ENCODE measurements at regions not wholly inside any gene's neighbourhood (a gene's known extent, or its start where the extent isn't known, plus 50 kb on each side); places are given as distances from the start of the nearest gene placed in this dataset.
"Not testable (repeated sequence)": the region's sequence is repeated elsewhere in the genome, so short reads cannot be mapped to it uniquely, and the experiment has no call there.

- no peak for DNase-seq
Observed at GRCh38 chr2:75870133-75870532, 159.4 kb upstream of the GCFC2 start.

DNA sequence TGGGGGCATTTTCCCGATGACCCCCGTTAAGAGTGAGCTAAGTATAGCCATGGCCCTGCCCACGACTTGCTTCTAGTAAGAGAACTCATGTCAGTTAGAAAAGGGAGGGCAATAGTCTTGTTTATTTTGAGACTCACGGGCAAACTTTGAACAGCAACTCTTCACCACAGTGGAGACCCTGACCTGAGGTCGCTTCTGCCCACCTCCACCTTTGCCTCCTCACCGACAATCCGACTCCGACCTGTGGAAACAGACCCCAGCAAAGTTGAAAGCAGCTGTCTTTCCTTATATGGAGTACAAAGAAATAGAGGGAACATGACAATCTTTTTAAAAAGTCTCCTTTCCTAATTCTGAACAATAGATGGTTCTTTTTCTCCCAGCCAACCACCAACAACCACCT, 155.0 kb upstream of the GCFC2 start:
- DNase-seq, result no peak

DNA sequence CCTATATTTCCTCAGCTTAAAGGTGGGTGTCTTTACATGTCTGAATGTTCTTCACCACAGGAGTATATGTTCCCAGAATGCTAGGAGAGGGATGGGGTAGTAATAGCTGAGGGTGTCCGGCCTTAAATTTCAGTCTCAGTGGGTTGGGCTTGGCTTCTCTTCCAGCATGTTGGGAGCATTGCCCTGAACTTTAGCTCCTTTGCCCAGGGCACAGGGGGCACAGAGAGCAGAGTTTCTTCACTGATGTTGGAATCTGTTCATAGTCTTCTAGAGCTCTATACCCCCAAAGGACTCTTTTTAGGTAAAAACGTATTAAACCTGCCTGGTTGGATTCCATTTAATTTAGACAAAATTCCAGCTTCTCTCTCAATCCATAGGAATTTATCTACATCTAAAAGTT, 154.4 kb upstream of the GCFC2 start:
- no peak for DNase-seq

GRCh38 chr2:75862547-75862946, 151.8 kb upstream of the GCFC2 start:
- no peak for DNase-seq

GRCh38 chr2:75853436-75853835, 142.7 kb upstream of the GCFC2 start:
- DNase-seq, result no peak

DNA sequence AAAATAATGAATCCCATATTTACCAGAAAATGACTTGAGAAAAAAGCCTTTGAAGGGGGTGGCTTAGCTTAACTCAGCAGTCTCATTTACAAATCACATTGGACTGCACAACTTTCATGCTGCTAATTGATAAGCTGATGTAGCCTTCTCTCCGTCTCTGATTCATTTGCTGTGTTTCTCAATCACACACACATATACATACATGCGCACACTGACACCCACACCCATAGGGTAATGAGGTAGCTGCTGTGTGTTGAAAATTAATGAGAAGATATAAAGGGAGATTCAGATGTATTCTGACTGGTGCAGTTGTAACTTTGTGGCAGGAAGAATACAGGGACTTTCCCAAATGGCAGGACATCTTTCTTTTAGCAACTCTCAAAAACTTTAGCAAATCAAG, 141.9 kb upstream of the GCFC2 start:
- no peak for DNase-seq

- DNase-seq, result no peak
Observed at GRCh38 chr2:75846683-75847190, 136.0 kb upstream of the GCFC2 start.

DNA sequence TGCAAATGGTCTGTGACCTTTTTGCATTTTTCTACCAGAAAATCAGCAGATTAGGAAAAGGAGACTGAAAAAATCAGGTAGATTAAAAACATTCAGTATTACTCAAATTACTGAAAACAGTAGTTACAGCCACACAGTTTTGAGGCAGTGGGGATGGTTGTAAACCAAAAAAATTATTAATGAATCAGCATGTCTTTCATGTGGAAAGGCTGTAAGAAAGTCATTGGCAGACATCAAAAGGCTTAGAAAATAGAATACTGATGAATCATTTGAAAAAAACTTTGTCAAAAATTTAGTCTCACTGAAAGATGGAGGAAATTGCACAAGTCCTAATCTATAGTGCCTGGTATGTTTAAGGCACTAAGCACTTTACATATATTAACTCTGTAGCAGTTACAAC, 133.9 kb upstream of the GCFC2 start:
- no peak for DNase-seq

DNA sequence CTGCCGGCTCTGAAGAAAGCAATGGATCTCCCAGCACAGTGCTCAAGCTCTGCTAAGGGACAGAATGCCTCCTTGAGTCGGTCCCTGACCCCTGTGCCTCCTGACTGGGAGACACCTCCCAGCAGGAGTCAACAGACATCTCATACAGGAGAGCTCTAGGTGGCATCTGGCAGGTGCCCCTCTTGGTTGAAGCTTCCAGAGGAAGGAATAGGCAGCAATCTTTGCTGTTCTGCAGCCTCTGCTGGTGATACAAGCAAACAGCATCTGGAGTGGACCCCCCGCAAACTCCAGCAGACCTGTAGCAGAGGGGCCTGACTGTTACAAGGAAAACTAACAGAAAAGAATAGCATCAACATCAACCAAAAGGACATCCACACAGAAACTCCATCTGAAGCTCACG, 123.9 kb upstream of the GCFC2 start:
- DNase-seq, result not testable (repeated sequence)

GRCh38 chr2:75833386-75833785, 122.7 kb upstream of the GCFC2 start:
- DNase-seq, result no peak

- DNase-seq, result no peak
Observed at GRCh38 chr2:75828826-75829225, 118.1 kb upstream of the GCFC2 start.

DNA sequence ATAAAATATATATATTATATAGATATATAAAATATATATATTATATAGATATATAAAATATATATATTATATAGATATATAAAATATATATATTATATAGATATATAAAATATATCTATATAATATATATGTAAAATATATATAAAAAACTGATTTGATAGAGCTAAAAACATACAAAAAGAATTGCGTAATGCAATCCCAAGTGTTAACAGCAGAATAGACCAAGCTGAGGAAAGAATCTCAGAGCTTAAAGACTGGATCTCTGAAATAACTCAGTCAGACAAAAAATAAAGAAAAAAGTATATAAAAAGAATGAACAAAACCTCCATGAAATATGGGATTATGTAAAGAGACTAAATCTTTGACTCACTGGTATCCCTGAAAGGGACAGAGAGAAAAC, 112.8 kb upstream of the GCFC2 start:
- not testable (repeated sequence) for DNase-seq

- DNase-seq, result no peak
Observed at GRCh38 chr2:75822336-75822735, 111.6 kb upstream of the GCFC2 start.

DNA sequence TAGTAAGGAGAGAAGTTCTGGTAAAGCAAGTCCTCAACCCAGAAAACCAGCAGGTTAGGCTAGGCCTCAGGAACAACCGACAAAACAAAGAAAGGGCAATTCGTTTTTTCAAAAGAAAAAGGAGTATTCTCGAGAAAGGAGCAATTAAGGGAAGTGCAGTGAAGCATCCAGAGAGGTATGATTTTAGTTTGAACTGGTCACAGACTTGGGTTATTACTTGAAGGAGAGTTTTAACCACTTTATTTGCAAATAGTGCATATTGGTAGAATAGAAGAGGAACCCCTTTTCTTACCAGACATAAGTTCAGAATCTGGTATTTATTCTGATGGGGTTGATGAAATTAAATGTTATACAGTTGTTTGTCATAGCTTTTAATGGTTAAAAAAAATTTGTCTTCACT, 110.0 kb upstream of the GCFC2 start:
- DNase-seq, result no peak

DNA sequence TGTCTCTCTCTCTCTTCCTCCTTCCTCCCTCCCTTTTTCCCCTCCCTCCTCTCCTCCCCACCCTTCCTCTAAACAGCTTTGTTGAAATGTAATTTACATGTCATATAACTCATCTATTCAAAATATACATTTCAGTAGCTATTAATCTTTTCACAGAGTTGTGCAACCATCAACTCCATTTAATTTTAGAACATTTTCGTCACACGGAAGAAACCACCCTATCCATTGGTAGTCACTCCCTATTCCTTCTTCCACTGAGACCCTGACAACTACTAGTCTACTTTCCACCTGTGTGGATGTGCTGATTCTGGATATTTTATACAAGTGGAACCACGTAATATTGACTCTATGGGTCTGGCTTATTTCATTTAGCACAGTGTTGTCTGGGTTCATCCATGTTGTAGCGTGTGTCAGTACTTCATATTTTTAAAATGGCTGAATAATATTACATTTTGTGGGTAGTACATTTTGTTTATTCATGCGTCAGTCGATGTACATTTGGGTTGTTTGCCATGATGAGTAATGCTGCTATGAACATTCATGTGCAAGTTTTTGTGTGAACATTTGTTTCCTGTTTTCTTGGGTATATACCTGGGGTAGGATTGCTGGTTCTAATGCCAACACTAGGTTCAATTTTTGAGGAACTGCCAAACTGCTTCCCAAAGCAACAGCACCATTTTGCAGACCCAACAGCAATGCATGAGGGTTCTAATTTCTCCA, 100.1 kb upstream of the GCFC2 start:
- no peak for DNase-seq

GRCh38 chr2:75808793-75809535, 98.2 kb upstream of the GCFC2 start:
- no peak for DNase-seq

DNA sequence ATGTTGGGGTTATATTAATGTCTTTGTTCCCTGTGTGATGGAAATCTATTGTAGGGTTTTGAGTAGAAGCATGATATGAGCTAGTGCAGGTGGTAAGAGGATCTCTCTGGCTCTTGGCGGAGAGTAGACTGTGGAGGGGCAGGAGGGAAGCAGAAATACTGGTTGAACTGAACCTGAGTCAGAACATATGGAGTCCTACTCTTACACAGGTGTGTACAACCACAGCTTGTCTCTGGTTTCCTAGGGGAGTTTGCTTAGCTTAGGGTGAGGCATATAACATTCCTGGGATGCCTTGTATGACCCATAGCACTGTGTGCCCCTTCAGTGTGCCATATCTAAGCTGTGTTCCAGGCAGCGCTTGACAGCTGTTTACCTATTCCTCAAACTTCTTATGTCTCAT, 97.3 kb upstream of the GCFC2 start:
- DNase-seq, result no peak

DNA sequence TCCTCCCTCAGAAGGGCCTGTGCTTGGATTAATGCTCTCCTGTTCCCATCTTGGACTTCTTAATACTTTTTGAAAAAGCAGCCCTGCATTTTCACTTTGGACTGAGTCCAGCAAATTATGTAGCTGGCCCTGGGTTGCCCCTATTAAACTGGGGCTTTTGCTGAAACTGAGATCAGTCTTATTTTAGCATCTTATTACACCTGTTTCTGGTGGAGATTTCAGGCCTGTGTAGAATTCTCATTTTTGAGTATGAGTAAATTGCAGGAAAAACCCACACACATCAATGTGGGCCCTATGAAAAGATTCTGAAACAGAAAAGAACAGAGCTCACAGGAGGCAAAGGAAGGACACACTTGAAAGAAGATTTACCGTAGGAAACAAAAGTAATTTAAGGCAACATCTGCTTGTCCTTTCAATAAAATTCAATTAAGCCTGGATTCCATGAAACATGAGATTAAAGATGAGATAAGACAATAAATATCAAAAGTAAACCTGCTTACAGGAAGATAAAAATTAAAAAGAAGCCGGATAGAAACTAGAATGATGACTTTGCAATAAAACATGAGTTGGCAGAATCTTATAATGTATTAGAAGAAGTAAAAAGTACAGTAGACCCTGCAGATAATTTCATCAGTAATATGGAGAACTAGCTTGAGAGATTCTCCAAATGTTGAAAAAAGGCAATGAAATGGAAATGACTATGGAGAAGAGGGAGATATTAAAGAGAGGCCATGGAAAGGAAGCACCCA, 90.7 kb upstream of the GCFC2 start:
- DNase-seq, result no peak

- no peak for DNase-seq
Observed at GRCh38 chr2:75800456-75800855, 89.7 kb upstream of the GCFC2 start.

GRCh38 chr2:75799859-75800258, 89.1 kb upstream of the GCFC2 start:
- DNase-seq, result no peak

- DNase-seq, result no peak
Observed at GRCh38 chr2:75798569-75798968, 87.9 kb upstream of the GCFC2 start.

GRCh38 chr2:75792996-75793395, 82.3 kb upstream of the GCFC2 start:
- DNase-seq, result no peak

GRCh38 chr2:75792146-75792545, 81.4 kb upstream of the GCFC2 start:
- no peak for DNase-seq
